GM12864 (cell line): ENCODE measurements at regions not wholly inside any gene's neighbourhood (a gene's known extent, or its start where the extent isn't known, plus 50 kb on each side); places are given as distances from the start of the nearest gene placed in this dataset.

Source experiments
- DNase-seq: peaks from one replicate; pipeline ENCODE4 v3.0.0-alpha.2; 2011; ENCODE audit warnings: low read depth
- H3K4me3 ChIP-seq: 2 replicates; pipeline ENCODE4 v1.5.1; 2011; ENCODE audit warnings: mild to moderate bottlenecking, low read depth, low read length, control low read depth
- CTCF ChIP-seq: IDR thresholded peaks from 2 replicates; pipeline ENCODE4 v1.5.1; 2011; ENCODE audit warnings: low read depth, mild to moderate bottlenecking, moderate library complexity, low read length, control low read depth, inconsistent platforms; ENCODE audit errors: missing control alignments

DNA sequence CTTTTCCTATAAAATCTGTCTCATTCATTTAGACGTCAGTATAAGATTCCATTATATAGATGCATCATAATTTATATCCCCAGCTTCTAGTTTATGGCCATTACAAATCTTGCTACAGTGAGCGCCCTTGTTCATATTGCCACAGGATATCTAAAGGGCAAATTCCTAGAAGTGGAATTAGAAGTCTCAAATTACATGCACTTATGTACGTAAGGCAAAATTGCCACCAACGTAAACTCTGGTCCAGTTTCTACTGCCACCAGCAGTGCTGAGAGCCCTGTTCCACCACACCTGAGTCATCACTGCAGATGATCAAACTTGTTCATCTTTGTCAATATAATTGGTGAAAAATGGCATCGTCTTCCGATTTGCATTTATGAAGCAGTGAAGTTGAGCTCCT lies 90.9 kb upstream of the ID2 start:
- DNase-seq = no peak
- TF ChIP-seq CTCF = no peak
- H3K4me3 ChIP-seq = no peak overlapping the region

GRCh38 chr2:8592736-8593135 lies 89.1 kb upstream of the ID2 start:
- no peak for TF ChIP-seq CTCF
- DNase-seq = no peak
- no peak overlapping the region for H3K4me3 ChIP-seq

- TF ChIP-seq CTCF = no peak
These were observed 88.6 kb upstream of the ID2 start for GRCh38 chr2:8593243-8593642.

GRCh38 chr2:8594731-8595427 lies 87.0 kb upstream of the ID2 start:
- no peak overlapping the region for H3K4me3 ChIP-seq
- no peak for DNase-seq
- TF ChIP-seq CTCF = no peak

More at GRCh38 chr2:8593243-8593642, 88.6 kb upstream of the ID2 start:
- no peak overlapping the region for H3K4me3 ChIP-seq
- DNase-seq = no peak

DNA sequence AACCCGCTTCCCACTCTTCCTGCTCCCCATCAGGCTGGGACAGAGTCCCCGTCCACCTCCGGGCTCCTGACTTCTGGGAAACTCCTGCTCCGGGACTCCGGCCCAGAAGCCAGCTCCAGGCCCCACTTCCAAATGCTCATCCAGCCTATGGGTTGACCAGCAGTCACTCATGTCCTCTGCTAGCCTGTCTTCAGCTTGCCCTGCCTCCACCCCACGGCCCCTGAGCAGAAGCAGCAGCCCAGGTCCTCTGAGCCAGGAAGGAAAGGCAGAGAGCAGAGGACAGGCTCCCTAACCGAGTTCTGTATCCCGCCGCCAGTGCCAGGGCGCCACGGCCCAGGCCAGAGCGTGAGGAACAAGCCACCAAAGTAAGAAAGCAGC lies 86.4 kb upstream of the ID2 start:
- no peak overlapping the region for H3K4me3 ChIP-seq
- no peak for TF ChIP-seq CTCF
- no peak for DNase-seq

GRCh38 chr2:8595811-8596600 lies 85.8 kb upstream of the ID2 start:
- no peak for TF ChIP-seq CTCF
- DNase-seq = no peak
- H3K4me3 ChIP-seq = no peak overlapping the region
